ENCODE measurements at regions not wholly inside any gene's neighbourhood (a gene's known extent, or its start where the extent isn't known, plus 50 kb on each side); places are given as distances from the start of the nearest gene placed in this dataset.

DNA sequence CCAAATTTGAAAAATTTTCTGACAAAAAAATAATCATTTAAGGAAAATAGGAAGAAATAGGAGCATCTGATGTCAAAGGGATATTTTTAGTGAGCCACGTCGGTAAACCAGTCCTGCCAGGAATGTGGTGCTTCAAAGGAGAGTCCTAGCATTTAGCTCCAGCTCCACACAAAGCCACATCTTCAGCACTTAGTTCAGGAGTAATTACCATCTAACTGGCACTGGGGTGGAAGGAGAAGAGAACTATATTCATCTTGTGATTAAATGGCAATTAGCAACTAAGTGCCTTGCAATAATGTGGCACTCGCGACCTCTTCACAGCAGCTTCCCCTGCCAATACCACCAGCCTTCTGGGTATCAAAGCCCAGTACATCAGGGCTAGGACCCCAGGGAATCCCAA is 409.1 kb downstream of the SETD4 start:
- Mint-ChIP-seq H3K4me1 (no peaks in the 10 kb centered on the region), H3K9me3 (no peaks in the 10 kb centered on the region), H3K27ac (no peak overlapping the region), H3K36me3 (ENCODE audit: low read depth) (no peaks in the 10 kb centered on the region), H3K27me3 (peaks cover 30% of the 10 kb centered on the region), H3K4me3 (no peak overlapping the region)
- intact Hi-C loops (cut with micrococcal nuclease), result no loop called here
- ChIA-PET CTCF (no interaction called here), POLR2A (no interaction called here)
- ATAC-seq (ENCODE audit: low read depth) (no peak), DNase-seq (no peak)
- no peak for TF ChIP-seq CTCF (IDR thresholded peaks at IDR 0.05)

- Mint-ChIP-seq H3K4me1 (no peaks in the 10 kb centered on the region), H3K27me3 (peaks cover 32% of the 10 kb centered on the region), H3K4me3 (no peak overlapping the region), H3K9me3 (no peaks in the 10 kb centered on the region), H3K27ac (no peak overlapping the region), H3K36me3 (ENCODE audit: low read depth) (no peaks in the 10 kb centered on the region)
- ChIA-PET CTCF (no interaction called here), POLR2A (no interaction called here)
- ATAC-seq (ENCODE audit: low read depth) (no peak), DNase-seq (no peak)
- intact Hi-C loops (cut with micrococcal nuclease), result no loop called here
- no peak for TF ChIP-seq CTCF (IDR thresholded peaks at IDR 0.05)
Observed at GRCh38 chr21:35649186-35649585, 411.1 kb downstream of the SETD4 start.

DNA sequence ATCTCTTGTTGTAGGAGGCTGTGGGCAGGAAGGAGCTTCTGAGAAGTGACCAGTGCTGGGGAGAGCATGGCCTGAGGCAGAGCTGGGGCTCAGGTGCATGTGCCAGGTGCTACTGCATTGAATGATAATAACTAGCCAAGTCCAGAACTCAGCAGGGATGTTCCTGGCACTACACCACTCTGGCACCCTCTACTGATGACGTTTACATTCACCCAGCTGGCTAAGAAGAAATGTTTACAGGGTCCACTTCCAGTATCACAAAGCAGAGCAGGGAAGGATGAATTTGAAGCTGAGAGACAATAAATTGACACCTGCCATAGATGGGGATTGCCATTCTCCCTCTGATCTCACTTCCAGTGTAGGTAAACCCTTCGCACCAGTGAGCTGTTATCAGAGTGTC is 411.8 kb downstream of the SETD4 start:
- ATAC-seq (ENCODE audit: low read depth) (no peak), DNase-seq (no peak)
- Mint-ChIP-seq H3K4me1 (no peaks in the 10 kb centered on the region), H3K36me3 (ENCODE audit: low read depth) (no peaks in the 10 kb centered on the region), H3K4me3 (no peak overlapping the region), H3K9me3 (no peaks in the 10 kb centered on the region), H3K27me3 (peaks cover 32% of the 10 kb centered on the region), H3K27ac (no peak overlapping the region)
- ChIA-PET CTCF (no interaction called here), POLR2A (no interaction called here)
- intact Hi-C loops (cut with micrococcal nuclease), result no loop called here
- no peak for TF ChIP-seq CTCF (IDR thresholded peaks at IDR 0.05)

DNA sequence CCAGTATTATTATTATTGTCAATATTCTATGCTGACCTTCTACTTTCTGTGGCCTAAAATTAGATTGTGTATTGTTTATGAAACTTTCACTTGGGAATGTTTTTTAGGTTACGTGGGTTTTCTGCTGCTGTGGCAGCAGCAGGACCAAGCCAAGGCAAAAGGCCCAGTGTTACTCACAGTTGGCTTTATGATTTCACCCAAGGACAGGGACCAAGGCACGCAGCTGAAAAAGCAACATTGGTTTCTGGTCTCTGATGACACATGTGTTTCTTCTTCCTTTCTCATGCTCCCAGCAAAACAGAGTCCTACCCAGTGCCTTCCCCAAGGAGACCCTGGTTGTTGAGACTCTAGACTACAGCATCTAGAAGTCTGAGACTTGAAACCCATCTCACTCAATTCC is 413.7 kb downstream of the SETD4 start:
- peaks cover 39% of the 10 kb centered on the region for H3K27me3 Mint-ChIP-seq
- ATAC-seq (ENCODE audit: low read depth), result no peak
- no peaks in the 10 kb centered on the region for H3K9me3 Mint-ChIP-seq
- H3K4me1 Mint-ChIP-seq, result no peaks in the 10 kb centered on the region
- ChIA-PET CTCF (no interaction called here), POLR2A (no interaction called here)
- no peak overlapping the region for H3K4me3 Mint-ChIP-seq
- DNase-seq, result no peak
- intact Hi-C loops (cut with micrococcal nuclease), result no loop called here
- no peaks in the 10 kb centered on the region for H3K36me3 Mint-ChIP-seq (ENCODE audit: low read depth)
- no peak for TF ChIP-seq CTCF (IDR thresholded peaks at IDR 0.05)
- no peak overlapping the region for H3K27ac Mint-ChIP-seq

DNA sequence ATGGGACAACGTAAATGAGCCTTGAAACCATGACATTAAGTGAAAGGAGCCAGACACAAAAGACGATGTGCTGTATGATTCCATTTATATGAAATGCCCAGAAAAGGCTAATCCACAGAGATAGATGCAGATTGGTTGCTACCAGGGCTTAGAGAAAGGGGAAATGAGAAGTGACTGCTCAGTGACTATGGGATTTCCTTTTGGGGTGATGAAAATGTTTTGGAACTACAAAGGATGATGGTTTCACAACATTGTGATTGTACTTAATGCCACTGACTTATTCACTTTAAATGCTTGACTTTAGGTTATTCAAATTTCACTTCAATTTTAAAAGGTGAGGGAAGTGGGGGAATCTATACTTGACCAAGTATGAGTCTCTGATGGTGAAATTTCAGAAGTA is 414.3 kb downstream of the SETD4 start:
- no peak overlapping the region for H3K27ac Mint-ChIP-seq
- intact Hi-C loops (cut with micrococcal nuclease), result no loop called here
- no peaks in the 10 kb centered on the region for H3K36me3 Mint-ChIP-seq (ENCODE audit: low read depth)
- no peaks in the 10 kb centered on the region for H3K4me1 Mint-ChIP-seq
- peaks cover 39% of the 10 kb centered on the region for H3K27me3 Mint-ChIP-seq
- ATAC-seq (ENCODE audit: low read depth) (no peak), DNase-seq (no peak)
- no peak overlapping the region for H3K4me3 Mint-ChIP-seq
- ChIA-PET CTCF (no interaction called here), POLR2A (no interaction called here)
- TF ChIP-seq CTCF (IDR thresholded peaks at IDR 0.05), result no peak
- H3K9me3 Mint-ChIP-seq, result no peaks in the 10 kb centered on the region

Measured in activated B cell treated with CpG ODN at 0.5 μM for 24 hours (primary cell).